CD4-positive, alpha-beta T cell treated with Interferon alpha-2 for 1 hour (primary cell): ENCODE measurements at regions not wholly inside any gene's neighbourhood (a gene's known extent, or its start where the extent isn't known, plus 50 kb on each side); places are given as distances from the start of the nearest gene placed in this dataset.

Experiments
- DNase-seq, 2 donors: peaks; one replicate each; pipeline ENCODE4 v3.0.0-alpha.2; 2020 to 2022

DNA sequence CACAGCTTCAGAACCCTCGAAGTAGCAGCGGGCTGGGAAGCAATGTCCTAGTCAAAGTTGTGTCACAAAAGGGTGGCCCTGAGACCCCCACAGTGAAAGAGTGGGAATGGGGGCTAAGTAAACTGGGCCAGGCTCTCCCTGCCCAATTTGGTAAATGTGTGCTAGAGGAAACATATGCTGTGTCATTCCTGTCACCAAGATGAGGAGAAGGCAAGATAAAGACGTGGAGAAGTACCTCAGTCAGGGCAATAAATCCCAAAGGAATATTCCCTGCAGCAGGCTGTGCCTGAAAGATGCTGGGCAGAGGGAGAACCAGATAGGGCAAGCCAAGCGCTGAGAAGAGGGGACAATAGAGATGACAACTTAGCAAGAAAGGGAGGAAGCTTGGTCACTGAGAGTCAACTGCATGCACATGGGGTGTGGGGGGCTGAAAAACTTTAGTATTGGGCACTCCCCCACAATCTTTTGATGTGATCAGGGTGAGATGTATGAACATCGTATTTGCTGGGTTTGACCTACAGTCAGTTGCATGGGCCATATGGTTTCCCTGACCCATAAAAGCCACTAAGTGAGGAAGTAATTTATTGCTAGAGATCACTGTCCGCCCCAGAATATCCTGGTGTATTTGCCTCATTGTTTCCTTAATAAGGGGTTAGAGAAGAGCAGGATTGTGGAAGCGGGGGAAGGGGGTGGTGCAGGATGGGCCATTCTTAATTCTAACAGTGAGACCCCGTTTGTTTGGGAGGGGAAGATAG lies 49.9 kb upstream of the CXCR4 start:
- DNase-seq = no peak
